ENCODE measurements at regions not wholly inside any gene's neighbourhood (a gene's known extent, or its start where the extent isn't known, plus 50 kb on each side); places are given as distances from the start of the nearest gene placed in this dataset.

DNA sequence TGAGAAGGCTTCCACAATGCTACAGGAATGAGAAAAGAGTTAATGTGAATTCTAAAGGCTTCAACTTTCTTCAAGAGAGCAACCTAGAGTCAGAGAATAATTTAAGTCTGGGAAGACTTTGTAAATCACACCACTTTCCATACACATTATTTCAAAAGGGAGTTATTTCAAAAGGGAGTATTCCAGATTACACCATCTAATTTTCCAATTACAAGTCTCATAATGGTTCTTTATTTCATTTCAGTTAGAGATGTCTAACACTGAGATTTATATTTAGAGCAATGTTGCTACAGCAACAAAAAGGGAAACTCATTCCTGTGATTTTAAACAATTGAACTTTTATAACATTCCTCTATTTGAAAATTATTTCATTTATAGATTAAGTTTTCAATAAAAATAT lies 98.8 kb upstream of the DST start:
- H3K36me3 Mint-ChIP-seq (ENCODE audit: insufficient read depth in 1 of 3, low read depth in 3 of 3), result peaks cover 0 to 3% (median 0%) of the 10 kb centered on the region in 3 experiments; a peak in 2 of 7 replicates
- H4K20me1 ChIP-seq (ENCODE audit: control insufficient read depth, insufficient read depth, insufficient read length), result no peaks in the 10 kb centered on the region
- H3K9me3 Mint-ChIP-seq, result no peaks in the 10 kb centered on the region
- H4K5ac ChIP-seq (ENCODE audit: insufficient read length, low read depth, low read length), result no peak overlapping the region
- no peak overlapping the region for H4K91ac ChIP-seq (ENCODE audit: insufficient read length, low read depth, low read length)
- no peak for DNase-seq
- peaks cover 21% of the 10 kb centered on the region; the same call in 1 of the 2 replicates for H3K79me2 ChIP-seq (ENCODE audit: insufficient read depth, low read length)
- H2BK12ac ChIP-seq (ENCODE audit: insufficient read length, low read depth, low read length), result no peak overlapping the region
- peak overlapping the region in 2 of 3 experiments; percentile 56 to 95; a peak in 4 of 7 replicates for H3K27ac Mint-ChIP-seq
- H3K4me3 Mint-ChIP-seq, result no peak overlapping the region; a peak in 1 of 5 replicates
- H3K23ac ChIP-seq (ENCODE audit: insufficient read length, low read depth, low read length), result no peak overlapping the region
- no peaks in the 10 kb centered on the region for H3K27me3 ChIP-seq (ENCODE audit: insufficient read depth, low read length)
- H3K14ac ChIP-seq (ENCODE audit: insufficient read depth, low read length), result no peak overlapping the region
- no peak overlapping the region for H3K27ac ChIP-seq (ENCODE audit: insufficient read length, low read depth, low read length)
- peaks cover 54 to 55% of the 10 kb centered on the region in 2 experiments for H3K4me1 Mint-ChIP-seq
- no peak overlapping the region for H2AK5ac ChIP-seq (ENCODE audit: insufficient read length, low read length)
- no peak overlapping the region for H3K4me2 ChIP-seq (ENCODE audit: insufficient read depth, insufficient read length, low read length)
- TF ChIP-seq, protein P1, sequence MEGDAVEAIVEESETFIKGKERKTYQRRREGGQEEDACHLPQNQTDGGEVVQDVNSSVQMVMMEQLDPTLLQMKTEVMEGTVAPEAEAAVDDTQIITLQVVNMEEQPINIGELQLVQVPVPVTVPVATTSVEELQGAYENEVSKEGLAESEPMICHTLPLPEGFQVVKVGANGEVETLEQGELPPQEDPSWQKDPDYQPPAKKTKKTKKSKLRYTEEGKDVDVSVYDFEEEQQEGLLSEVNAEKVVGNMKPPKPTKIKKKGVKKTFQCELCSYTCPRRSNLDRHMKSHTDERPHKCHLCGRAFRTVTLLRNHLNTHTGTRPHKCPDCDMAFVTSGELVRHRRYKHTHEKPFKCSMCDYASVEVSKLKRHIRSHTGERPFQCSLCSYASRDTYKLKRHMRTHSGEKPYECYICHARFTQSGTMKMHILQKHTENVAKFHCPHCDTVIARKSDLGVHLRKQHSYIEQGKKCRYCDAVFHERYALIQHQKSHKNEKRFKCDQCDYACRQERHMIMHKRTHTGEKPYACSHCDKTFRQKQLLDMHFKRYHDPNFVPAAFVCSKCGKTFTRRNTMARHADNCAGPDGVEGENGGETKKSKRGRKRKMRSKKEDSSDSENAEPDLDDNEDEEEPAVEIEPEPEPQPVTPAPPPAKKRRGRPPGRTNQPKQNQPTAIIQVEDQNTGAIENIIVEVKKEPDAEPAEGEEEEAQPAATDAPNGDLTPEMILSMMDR (conservative IDR thresholded peaks at IDR 0.05), result no peak
- H3K4ac ChIP-seq (ENCODE audit: low read depth, low read length), result no peak overlapping the region
- H3K79me1 ChIP-seq (ENCODE audit: insufficient read depth, low read depth, low read length, poor library complexity, severe bottlenecking), result peaks cover 3% of the 10 kb centered on the region
- no peak overlapping the region for H2BK5ac ChIP-seq (ENCODE audit: insufficient read length, low read length)
- no peak overlapping the region for H3K9ac ChIP-seq (ENCODE audit: extremely low read depth, insufficient read length, low read length)
- H3K4me1 ChIP-seq (ENCODE audit: insufficient read depth, low read length), result peaks cover 7% of the 10 kb centered on the region; the same call in 1 of the 2 replicates
- H4K8ac ChIP-seq (replicated peaks; ENCODE audit: insufficient read length, low read depth, low read length), result no peak overlapping the region
- H3K23me2 ChIP-seq (ENCODE audit: insufficient read length, low read depth, low read length, poor library complexity, severe bottlenecking), result no peaks in the 10 kb centered on the region
- no peaks in the 10 kb centered on the region for H3K9me3 ChIP-seq (ENCODE audit: control insufficient read depth, low read depth, low read length)
- H2AFZ ChIP-seq (ENCODE audit: low read length), result no peak overlapping the region
- no peak overlapping the region for H2BK20ac ChIP-seq (ENCODE audit: low read depth, low read length, poor library complexity, severe bottlenecking)
- H2BK15ac ChIP-seq (ENCODE audit: low read depth, low read length), result no peak overlapping the region
- no peak overlapping the region for H2BK120ac ChIP-seq (ENCODE audit: low read depth, low read length, poor library complexity, severe bottlenecking)
- H3K27me3 Mint-ChIP-seq (ENCODE audit: low read depth), result no peaks in the 10 kb centered on the region
- H3K56ac ChIP-seq (ENCODE audit: insufficient read length, low read depth, low read length), result no peak overlapping the region
- no peak overlapping the region for H3K18ac ChIP-seq (ENCODE audit: insufficient read length, low read depth, low read length)
- H3T11ph ChIP-seq (ENCODE audit: low read length), result no peak overlapping the region
